C4-2B (cell line): ENCODE measurements at regions not wholly inside any gene's neighbourhood (a gene's known extent, or its start where the extent isn't known, plus 50 kb on each side); places are given as distances from the start of the nearest gene placed in this dataset.

Experiments
- ZFX ChIP-seq: fragments of 450-650 bp; IDR thresholded peaks from 2 replicates; pipeline ENCODE4 v1.6.1; 2017
- TF ChIP-seq, protein P1 (sequence below): fragments of 450-650 bp; conservative IDR thresholded peaks from 2 replicates; pipeline ENCODE4 v1.5.1; 2017; ENCODE audit warnings: mild to moderate bottlenecking

- TF ChIP-seq, protein P1, sequence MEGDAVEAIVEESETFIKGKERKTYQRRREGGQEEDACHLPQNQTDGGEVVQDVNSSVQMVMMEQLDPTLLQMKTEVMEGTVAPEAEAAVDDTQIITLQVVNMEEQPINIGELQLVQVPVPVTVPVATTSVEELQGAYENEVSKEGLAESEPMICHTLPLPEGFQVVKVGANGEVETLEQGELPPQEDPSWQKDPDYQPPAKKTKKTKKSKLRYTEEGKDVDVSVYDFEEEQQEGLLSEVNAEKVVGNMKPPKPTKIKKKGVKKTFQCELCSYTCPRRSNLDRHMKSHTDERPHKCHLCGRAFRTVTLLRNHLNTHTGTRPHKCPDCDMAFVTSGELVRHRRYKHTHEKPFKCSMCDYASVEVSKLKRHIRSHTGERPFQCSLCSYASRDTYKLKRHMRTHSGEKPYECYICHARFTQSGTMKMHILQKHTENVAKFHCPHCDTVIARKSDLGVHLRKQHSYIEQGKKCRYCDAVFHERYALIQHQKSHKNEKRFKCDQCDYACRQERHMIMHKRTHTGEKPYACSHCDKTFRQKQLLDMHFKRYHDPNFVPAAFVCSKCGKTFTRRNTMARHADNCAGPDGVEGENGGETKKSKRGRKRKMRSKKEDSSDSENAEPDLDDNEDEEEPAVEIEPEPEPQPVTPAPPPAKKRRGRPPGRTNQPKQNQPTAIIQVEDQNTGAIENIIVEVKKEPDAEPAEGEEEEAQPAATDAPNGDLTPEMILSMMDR = no peak
- TF ChIP-seq ZFX = no peak
Measured at GRCh38 chr20:39631557-39631956, 669.4 kb downstream of the DHX35 start.
